ENCODE measurements at regions not wholly inside any gene's neighbourhood (a gene's known extent, or its start where the extent isn't known, plus 50 kb on each side); places are given as distances from the start of the nearest gene placed in this dataset.
"Not testable (repeated sequence)": the region's sequence is repeated elsewhere in the genome, so short reads cannot be mapped to it uniquely, and the experiment has no call there.

DNA sequence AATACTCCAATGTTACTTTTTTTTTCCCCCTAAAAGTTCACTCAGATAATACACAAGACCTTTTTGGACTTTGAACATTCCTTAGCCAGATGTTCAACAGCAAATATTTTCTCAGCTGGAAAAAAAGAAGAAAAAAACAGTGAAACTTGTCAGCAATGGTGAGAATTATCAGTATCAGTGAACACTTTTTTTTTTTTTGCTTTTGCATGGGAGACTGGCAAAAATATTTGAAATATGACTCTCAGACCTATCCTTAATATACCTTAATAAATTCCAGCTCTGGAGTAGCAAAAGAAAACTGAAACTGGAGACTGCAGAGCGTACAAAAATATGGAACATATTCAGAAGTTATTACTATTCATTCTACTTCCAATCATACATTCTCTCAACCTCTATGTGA, 92.3 kb downstream of the RFPL4B start:
- Histone ChIP-seq H3K36me3 (no peaks in the 10 kb centered on the region), H3K4me3 (no peak overlapping the region), H3K4me1 (ENCODE audit: low read depth) (peaks cover 44% of the 10 kb centered on the region), H3K9me3 (ENCODE audit: low read depth) (no peaks in the 10 kb centered on the region), H3K27ac (no peak overlapping the region), H3K27me3 (no peaks in the 10 kb centered on the region)
- TF ChIP-seq, protein P1, sequence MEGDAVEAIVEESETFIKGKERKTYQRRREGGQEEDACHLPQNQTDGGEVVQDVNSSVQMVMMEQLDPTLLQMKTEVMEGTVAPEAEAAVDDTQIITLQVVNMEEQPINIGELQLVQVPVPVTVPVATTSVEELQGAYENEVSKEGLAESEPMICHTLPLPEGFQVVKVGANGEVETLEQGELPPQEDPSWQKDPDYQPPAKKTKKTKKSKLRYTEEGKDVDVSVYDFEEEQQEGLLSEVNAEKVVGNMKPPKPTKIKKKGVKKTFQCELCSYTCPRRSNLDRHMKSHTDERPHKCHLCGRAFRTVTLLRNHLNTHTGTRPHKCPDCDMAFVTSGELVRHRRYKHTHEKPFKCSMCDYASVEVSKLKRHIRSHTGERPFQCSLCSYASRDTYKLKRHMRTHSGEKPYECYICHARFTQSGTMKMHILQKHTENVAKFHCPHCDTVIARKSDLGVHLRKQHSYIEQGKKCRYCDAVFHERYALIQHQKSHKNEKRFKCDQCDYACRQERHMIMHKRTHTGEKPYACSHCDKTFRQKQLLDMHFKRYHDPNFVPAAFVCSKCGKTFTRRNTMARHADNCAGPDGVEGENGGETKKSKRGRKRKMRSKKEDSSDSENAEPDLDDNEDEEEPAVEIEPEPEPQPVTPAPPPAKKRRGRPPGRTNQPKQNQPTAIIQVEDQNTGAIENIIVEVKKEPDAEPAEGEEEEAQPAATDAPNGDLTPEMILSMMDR (IDR thresholded peaks at IDR 0.05; ENCODE audit: low read depth, low read length): no peak
- peak in 1 of 2 donors; percentile 7 for DNase-seq (ENCODE audit: low read depth in 1 of 2, low spot score in 1 of 2)

DNA sequence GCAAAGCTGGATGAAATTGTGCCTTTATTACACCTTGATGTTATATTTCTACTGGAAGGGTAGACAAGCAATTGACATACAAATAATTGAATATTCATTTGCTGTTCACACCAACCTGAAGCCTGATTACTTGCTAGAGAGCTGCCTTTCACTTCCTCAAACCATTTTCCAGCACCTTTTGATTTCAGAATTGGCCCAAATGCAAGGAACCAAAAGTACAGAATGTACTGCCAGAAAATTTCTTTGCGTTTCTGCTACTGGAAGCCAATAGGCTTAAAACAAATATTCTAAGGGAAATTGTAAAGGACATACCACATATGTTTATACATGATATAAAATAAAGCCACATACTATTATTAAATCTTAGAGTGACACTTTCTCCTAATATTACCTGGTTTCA, 94.5 kb downstream of the RFPL4B start:
- Histone ChIP-seq H3K9me3 (ENCODE audit: low read depth) (no peaks in the 10 kb centered on the region), H3K27ac (no peak overlapping the region), H3K27me3 (no peaks in the 10 kb centered on the region), H3K36me3 (no peaks in the 10 kb centered on the region), H3K4me1 (ENCODE audit: low read depth) (peaks cover 23% of the 10 kb centered on the region), H3K4me3 (no peak overlapping the region)
- TF ChIP-seq, protein P1 (IDR thresholded peaks at IDR 0.05; ENCODE audit: low read depth, low read length): no peak
- peak in 1 of 2 donors; percentile 25 for DNase-seq (ENCODE audit: low read depth in 1 of 2, low spot score in 1 of 2)

DNA sequence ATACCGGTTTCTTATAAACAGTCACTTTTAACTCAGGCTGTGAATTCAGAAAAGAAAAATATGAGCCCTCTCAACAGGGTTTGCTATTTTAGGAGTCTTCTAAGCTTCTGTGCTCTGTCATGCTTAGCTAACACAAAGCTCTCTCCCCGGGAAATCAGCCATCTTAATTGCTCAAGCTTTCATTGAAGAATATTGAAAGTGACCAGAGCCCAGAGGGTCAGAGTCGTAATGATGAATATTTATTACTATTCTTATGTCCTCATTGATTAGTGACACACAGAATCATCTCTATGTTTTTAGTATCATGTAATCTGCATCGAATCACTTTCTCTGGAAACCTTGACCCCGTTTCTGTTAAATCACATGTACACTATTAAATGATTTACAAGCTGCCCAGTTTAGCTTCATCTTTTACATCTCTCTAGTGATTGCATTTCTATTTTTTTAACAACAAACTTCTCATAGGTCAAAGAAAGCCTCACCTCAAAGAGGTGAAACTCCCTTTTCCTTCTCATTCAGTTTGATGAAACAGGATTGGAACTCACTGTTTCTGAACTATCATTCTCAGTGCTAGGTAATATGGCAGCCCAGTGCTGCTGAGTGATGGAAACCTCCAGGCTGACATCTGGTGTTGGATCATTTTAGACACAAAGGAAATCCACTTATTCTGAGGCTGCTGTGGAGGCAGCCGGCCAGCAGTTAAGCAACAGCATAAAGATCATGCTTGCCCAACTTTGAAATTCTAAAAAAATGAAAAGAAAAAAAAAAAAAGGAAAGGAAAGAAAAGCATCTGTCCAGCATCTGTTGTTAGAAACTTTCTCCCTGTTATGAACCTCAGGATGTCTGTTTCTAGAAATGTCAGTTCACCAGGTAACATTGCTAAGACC, 96.3 kb downstream of the RFPL4B start:
- Histone ChIP-seq H3K27ac (no peak overlapping the region), H3K36me3 (no peaks in the 10 kb centered on the region), H3K9me3 (ENCODE audit: low read depth) (no peaks in the 10 kb centered on the region), H3K4me3 (no peak overlapping the region), H3K27me3 (no peaks in the 10 kb centered on the region), H3K4me1 (ENCODE audit: low read depth) (peaks cover 12% of the 10 kb centered on the region)
- TF ChIP-seq, protein P1 (IDR thresholded peaks at IDR 0.05; ENCODE audit: low read depth, low read length): no peak
- DNase-seq (ENCODE audit: low read depth in 1 of 2, low spot score in 1 of 2): peak; percentile 18 to 88

DNA sequence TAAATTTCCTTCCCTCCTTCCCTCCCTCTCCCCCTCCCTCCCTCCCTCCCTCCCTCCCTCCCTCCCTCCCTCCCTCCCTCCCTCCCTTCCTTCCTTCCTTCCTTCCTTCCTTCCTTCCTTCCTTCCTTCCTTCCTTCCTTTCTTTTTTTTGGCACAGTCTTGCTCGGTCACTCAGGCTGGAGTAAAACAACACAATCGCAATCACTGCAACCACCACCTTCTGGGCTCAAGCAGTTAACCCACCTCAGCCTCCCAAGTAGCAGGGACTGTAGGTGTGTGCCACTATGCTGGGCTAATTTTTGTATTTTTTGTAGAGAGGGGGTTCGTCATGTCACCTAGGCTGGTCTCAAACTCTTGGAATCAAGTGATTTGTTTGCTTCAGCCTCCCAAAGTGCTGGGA, 101.7 kb downstream of the RFPL4B start:
- H3K9me3 ChIP-seq (ENCODE audit: low read depth); H3K36me3 ChIP-seq; DNase-seq (ENCODE audit: low read depth in 1 of 2, low spot score in 1 of 2); H3K27me3 ChIP-seq; H3K4me3 ChIP-seq; H3K4me1 ChIP-seq (ENCODE audit: low read depth); H3K27ac ChIP-seq: not testable (repeated sequence)

DNA sequence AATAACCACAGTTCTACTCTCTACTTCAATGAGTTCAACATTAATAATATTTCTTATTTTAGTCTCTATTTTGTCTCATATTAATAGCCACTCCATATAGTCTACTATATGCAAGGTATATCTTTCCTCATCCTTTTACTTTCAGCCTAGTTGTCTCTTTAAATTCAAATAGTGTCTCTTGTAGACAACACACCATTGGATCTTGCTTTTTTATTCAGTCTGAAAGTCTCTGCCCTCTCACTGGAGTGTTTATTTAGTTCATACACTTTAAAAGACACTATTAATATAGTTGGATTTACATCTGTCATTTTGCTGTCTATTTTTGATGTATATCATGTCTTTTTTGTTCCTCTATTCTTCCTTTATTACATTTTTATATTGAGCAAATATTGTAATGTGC, 103.5 kb downstream of the RFPL4B start:
- TF ChIP-seq, protein P1 (IDR thresholded peaks at IDR 0.05; ENCODE audit: low read depth, low read length): no peak
- Histone ChIP-seq H3K9me3 (ENCODE audit: low read depth) (no peaks in the 10 kb centered on the region), H3K27me3 (no peaks in the 10 kb centered on the region), H3K27ac (no peak overlapping the region), H3K36me3 (no peaks in the 10 kb centered on the region), H3K4me1 (ENCODE audit: low read depth) (no peaks in the 10 kb centered on the region), H3K4me3 (no peak overlapping the region)
- DNase-seq (ENCODE audit: low read depth in 1 of 2, low spot score in 1 of 2): no peak

DNA sequence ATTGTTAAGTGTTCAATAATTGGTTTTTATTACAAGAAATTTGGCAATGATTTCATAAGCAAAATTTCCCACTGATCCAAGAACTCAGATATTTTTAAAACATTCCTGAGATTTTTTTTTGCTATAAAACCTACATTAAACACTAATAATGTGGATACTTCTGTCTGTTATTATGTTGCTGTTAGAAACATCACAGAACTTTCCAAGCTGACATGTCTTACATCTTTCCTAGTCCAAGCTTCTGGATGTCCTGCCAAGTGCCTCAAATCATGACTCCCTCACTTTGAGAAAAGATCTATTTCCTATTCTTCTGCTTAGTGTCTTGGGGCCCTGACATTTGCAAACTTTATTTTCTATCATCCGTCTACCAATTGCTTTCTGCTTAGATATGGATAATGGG, 110.8 kb downstream of the RFPL4B start:
- DNase-seq (ENCODE audit: low read depth in 1 of 2, low spot score in 1 of 2): no peak
- no peak overlapping the region for H3K4me3 ChIP-seq
- H3K9me3 ChIP-seq (ENCODE audit: low read depth): no peaks in the 10 kb centered on the region
- TF ChIP-seq, protein P1 (IDR thresholded peaks at IDR 0.05; ENCODE audit: low read depth, low read length): no peak
- no peaks in the 10 kb centered on the region for H3K4me1 ChIP-seq (ENCODE audit: low read depth)
- H3K27me3 ChIP-seq: no peaks in the 10 kb centered on the region
- H3K36me3 ChIP-seq: no peaks in the 10 kb centered on the region
- no peak overlapping the region for H3K27ac ChIP-seq
